DMS53 treated with DMSO at 0.1 percent for 48 hours (cell line): ENCODE measurements at regions not wholly inside any gene's neighbourhood (a gene's known extent, or its start where the extent isn't known, plus 50 kb on each side); places are given as distances from the start of the nearest gene placed in this dataset.
A peak's percentile ranks its signal among the peaks of the same experiment; 100 is the strongest.

Experiments
- DNase-seq: peaks from one replicate; lab custom pipeline; 2025; ENCODE audit not compliant: unreplicated experiment; lab: John Stamatoyannopoulos, UW

DNA sequence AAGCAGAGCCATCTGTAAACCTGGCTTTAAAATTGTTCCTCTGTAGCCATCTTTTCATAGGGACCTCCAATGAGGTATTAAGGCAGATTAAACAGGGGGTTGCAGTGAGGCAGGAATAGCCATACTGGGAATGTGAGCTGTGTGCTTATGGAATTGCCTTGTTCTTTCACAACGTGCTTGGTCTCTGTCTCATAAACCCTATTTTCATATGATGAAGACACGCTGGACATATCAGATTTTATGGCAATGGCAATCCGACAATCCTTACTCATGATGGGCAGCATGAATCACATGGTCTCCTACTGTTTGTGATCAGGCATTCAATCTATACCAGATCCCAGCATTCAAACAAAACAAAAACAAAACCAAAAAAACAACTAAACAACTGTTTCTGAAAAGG is 418.9 kb upstream of the NRP1 start:
- DNase-seq: no peak

DNA sequence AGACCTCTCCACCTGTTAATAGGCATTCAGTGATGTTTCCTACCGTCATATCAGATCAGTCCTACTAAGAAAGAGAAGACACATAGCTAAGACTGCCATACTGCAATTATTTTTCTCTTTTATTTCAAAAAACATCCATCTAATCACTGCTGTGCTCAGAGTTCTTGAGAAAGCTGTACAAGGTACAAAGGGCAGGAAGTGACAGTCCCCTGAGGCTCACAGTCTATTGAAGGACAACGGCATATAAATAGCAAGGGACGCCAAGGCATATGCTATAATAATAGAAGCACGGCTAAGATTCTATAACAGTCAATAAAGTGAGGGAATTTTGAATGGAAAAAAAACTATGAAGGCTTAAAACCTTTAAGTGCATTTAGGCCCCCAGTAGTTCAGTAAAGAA is 415.3 kb upstream of the NRP1 start:
- no peak for DNase-seq

DNA sequence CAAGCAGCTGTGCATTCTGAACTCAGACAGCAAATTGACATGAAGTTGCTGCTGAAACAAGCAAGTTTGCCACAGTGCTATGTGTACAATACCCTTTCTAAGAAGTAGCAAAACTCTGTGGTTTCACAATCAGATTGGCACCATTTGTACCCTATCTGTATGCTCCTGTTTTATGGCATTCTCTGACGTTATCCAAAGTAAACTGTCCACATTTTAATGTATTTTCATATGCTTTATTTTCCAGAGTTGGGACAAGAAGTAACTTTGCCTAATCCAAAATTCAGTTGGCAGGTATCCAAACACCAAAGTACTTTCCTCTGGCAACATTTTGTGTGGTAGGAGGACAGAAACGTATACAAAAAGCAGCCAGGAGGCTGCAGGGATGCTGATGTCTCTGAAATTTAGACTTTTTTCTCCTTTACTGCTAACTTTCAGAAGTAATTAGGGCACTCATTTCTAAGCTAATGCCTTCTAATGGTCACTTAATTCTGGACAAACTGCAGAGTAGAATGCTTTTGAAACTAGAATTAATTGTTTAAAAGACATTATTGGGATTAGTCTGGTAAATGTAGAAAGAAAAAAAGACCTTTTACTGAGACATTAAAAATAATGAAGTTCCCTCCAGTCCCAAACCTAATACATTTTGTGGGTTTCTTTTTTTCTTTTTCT is 414.7 kb upstream of the NRP1 start:
- no peak for DNase-seq

DNA sequence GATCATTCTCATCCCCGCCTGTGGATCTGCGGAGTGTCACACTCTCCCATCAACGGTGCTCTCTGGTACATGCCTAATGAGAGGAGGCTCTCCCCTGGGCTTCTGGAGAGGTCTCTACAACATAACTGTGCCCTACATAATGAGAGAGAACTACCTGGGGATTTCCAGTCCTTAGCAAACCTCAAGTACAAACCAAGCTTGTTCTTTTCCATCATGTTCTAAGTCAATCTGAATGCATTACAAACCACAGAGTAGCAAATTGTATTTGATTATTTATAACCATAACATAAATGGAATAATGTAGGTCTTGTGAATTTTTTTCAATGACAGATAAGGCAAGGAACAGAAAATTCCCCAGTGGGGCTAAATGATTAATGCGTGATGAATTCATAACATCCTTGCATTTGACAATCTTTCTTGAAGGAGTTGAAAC is 412.4 kb upstream of the NRP1 start:
- DNase-seq: no peak

DNA sequence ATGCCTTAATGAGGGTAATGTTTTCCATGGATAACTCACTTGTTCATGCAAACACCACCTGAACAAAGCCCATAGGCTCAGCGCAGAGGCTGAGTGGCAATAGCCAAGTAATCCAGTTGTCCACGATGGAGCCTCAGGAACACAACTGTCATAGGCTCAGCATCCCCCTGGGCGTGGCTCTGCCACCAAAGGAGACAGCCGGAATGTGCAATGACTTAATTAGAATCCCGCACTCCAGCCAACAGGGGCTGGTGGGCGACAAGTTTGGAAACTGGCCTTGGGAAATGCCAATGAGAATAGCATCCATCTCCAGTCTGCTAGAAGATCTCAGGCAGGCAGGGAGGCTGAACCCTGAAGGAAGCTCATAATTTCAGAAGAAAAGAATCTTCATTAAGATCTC is 411.7 kb upstream of the NRP1 start:
- no peak for DNase-seq

DNA sequence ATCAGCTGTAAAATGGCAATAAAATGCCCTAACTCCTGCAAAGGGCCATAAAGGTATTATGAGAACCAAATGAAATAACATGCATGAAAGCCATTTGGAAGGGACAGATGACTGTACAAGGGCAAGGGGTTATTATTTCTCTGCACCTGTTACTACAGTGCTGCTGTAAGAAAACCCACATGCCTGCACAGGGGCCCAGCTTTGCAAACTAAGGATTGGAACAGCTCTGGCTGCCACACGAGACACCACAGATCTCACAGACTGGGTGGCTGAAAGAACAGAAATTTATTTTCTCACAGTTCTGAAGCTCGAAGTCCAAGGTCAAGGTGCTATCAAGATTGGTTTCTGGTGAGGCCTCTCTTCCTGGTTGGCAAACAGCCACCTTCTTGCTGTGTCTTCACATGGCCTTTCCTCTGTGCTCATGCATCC is 409.0 kb upstream of the NRP1 start:
- DNase-seq: no peak

DNA sequence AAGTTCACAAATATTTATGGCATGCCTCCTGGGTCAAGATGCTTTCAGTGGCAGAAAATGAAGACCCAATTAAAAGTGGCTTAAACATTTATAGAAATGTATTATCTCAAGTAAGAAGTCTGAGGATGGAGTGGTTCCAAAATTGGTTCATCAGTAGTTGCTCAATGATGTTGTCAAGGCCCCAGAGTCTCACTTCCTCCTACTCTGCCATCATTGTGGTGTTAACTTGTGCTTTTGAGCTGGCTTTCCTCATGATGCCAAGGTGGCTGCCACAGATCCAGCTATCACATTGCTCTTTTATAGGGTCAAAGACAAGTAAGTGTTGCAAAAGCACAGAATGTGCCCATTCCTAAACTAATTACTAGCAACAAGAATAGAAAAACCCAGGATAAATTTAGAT is 404.6 kb upstream of the NRP1 start:
- no peak for DNase-seq

DNA sequence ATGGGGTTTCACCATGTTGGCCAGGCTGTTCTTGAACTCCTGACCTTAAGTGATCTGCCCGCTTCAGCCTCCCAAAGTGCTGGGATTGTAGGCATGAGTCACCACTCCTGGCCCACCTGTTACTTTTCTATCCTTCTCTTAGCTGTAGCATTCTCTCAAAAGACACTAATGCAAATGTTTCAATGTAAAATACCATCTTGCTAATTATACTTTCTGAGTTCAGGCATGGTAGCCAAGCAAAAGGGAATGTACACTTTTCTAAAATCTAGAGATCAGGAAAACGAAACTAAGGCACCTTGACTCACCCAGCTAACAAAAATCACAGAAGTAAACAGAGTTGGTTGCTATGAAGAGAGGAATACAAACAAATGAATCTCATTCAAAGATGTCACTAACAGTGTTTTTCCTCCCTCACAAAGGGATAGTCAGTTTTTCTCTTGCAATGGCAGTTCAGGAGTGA is 401.0 kb upstream of the NRP1 start:
- DNase-seq: peak; percentile 8

DNA sequence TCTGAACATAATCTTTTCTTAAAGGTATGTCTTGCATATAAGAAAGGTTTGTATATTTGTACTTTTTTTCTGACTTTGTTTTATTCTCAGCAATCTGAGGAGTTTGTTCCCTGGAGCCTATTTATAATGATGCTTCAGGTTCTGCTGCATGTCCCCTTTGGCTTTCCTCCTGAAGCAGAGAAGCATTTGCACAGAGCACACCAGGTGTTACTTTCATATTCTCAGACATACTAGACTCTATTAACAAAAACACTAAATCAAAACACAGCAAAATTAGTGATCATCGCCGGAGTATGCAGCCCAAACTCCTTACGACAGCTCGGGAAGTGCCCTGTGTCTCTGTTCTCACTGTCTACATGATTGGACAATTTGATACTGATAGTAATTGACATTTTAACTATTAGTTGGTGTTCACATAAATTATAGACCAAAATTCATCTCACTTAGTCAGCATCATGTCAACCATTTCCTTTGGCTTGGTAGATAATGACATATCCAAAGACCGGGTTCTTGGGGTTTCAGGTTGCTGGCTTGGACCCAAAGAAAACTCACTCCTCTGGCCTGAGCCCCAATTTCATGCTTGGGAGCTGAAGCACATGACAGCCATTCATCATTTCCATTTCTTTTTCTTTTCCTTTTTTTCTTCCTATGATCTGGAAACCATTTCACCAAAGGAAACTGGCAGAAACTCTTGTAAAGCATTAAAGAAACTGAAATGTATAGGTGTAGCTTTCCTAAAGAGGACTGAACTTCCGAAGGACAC is 400.1 kb upstream of the NRP1 start:
- no peak for DNase-seq

DNA sequence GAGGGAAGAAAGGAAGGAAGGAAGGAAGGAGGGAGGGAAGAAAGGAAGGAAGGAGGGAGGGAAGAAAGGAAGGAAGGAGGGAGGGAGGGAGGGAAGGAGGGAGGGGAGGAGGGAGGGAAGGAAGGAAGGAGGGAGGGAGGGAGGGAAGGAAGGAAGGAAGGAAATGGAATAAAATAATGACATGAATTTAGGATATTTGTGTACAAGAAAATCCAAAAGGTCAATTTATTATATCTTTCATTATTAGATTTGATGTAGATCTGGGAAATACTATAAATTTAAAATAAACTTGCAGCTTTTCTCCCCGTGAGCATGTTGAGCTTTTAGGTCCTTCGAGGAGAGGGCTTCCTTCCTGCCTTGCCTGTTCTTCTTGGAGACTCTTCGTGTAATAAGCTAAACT is 398.6 kb upstream of the NRP1 start:
- no peak for DNase-seq

DNA sequence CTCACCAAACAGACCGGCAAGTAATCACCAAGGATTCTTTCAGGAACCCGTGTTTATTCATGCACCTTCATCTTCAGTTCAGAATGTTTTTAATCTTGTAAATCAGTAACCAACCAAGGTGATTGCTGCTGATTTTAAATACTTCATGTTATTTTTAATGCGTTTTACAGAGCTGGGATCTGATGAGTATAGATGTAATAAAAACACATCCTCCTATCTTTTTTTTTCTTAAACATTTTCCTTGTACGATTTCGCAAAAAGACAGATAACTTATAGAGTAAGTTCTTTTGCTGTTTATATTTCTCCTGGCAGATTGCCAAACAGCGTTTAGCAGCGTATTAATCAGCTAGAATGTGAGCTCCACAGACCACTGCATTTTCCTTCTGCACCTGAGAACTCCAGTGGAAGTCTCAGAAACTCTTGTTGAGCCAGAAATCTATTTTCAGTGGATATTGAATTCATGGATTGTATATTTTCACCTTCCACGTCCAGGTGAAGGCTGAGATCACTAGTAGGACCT is 397.8 kb upstream of the NRP1 start:
- no peak for DNase-seq

DNA sequence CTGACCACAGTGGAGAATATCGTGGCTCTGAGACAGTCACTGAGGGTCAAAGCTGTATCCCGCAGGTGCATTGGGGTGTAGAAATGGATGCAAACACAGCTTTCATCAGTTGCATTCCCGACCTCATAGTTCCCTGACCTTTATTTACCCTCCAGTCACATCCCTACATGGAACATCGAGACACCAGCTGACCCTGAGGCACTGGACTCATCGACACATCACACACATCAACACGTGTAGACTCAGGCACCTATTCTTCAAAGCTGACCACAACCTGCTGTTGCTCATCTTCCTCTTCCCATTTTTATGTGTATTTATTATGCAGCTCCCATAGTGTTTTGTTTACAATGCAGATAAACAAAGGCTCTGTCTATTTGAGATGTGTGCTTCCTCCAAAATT is 396.9 kb upstream of the NRP1 start:
- DNase-seq: no peak

DNA sequence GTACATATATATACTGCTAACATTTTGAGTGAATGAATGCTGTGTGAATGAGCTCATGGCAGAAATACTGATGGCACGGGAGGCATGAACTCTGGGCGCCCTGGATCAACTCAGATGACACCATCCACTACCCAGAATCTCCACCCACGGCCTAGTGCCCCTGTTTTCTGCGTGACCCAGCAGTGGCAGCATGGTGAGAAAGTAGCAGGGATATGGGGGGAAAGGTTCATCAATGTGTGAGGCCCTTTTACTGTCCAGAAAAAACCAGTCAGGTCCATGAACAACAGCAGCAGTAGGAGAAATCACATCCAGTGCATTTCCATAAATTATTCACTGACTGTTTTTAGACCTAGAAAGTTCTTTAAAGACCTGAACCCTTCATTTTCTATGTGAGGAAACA is 391.0 kb upstream of the NRP1 start:
- DNase-seq: no peak

DNA sequence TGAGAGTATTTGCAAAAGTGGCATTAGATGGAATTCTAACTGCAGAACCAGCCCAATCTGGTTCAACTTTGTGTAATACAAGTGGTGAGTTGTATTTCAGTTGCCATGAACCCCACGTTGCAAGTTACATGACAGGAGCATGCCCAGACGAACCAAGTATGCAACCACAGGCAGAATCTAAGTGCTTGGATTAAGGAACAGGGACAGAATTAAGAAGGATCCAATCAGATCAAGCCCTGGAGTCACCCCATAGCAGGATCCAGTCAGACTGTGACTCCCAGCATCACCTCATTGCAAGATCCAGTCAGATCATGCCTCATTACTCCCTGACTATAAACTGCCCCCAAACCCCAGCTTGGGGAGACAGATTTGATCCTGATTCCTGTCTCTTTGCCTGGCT is 388.7 kb upstream of the NRP1 start:
- no peak for DNase-seq

DNA sequence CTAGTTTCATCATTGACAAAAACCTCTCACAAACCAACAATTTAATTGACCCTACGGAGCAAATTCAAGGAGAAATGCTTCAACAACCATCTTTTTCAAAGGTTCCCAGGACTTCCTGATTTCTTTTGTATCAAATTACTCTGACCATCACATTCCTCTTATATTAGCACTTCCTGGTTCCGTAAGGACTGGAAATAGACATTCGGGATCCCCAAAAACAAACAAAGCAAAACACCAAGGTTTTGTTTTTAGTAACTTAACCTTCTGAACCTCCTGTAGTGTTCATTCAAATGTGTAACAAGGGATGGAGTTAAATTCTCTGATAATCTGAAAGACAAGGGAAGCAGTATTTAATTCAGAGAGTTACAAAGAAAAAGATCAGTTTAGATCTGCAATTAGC is 387.6 kb upstream of the NRP1 start:
- no peak for DNase-seq

DNA sequence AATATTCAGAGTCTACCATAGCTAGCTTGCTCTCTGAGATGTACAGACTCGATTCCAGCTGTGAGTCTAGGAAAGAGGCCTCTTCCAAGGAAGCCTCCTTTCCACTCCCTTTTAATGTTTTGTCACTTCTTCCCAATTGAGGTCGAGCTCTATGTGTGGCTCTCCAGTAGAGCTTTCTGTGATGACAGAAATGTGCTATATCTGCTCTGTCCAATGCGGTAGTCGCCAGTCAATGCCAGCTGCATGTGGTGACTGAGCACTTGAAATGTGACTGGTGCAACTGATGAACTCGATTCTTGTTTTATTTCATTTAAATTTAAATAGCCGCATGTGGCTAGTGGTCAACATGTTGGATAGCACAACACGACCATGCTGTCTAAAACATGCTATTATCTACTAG is 387.0 kb upstream of the NRP1 start:
- no peak for DNase-seq

DNA sequence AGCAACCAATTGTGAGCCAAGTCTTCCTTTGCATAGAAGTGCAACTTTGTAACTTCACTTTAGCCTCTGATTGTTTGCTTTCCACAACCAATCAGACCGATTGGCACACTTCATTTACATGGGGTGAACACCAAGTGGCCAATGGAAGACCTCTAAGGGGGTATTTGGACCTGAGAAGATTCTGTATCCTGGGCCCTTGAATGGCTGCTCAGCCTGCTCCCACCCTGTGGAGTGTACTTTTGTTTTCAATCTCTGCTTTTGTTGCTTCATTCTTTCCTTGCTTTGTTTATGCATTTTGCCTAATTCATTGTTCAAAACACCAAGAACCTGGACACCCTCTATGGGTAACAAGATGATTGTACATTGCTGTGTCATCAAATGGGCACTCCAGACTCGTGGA is 385.7 kb upstream of the NRP1 start:
- DNase-seq: no peak

DNA sequence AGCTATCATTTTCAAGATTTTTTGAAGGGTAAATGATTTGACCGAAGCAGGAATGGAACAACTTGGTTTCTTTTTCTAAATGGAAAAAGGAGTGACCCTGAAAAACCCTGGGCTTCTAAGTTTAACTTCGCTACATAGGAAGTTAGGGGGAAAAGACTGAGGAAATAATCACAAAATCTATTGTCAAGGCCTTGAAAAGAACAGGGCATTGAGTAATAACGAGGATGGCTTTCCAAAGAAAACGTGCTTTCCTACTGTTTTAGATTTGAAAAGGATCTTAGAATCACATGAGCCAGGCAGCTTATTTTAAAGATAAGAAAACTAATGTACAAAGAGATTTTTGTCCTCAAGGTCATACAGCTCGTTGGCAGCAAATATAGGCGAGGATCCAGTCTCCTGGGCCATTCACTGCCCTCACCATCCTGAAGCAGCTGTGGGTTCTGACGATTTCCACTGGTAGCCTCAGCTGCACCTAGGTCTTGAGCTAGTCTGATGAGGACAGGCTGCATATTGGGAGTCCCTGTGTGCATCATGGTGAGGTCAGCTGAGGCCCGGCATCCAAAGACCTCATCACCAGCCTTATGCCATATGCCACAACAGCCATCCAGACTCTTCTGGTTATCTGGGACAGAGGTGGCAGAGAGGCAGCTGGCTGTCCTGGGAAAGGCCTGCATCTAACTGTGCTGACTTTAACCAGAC is 384.7 kb upstream of the NRP1 start:
- DNase-seq: no peak

DNA sequence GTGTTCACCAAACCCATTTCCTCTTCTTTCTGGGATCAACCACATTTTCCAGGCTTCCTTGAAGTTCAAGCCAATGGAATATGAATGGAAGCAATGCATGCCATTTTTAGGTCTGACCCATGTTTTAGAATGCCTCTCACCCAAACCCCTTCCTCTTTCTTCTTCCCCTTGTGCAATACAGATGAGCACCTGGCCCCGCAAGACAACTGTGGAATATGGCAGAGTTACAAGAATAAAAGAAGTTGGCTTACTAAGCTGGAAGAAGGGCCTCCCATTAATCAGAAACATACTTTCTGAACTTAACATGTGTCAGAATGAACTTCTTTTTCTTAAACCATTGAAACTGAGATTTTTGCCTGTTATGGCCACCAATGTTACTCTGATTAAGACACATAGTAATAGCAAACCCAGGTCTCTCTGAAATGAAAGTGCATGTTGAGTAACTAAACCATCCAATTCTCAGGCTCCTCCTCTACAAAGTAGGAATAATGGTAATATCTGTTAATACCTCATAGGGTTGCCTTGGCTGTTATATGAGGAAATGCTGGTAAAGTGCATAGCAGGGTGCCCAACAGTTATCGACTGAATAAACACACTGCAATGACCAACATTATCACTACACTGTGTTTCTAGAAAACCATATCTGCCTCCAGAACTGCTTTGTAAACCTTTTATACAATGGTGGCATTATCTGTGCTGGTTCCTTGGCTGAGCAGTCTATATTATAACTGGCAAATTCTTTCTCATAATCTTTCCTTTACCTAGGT is 382.2 kb upstream of the NRP1 start:
- no peak for DNase-seq

DNA sequence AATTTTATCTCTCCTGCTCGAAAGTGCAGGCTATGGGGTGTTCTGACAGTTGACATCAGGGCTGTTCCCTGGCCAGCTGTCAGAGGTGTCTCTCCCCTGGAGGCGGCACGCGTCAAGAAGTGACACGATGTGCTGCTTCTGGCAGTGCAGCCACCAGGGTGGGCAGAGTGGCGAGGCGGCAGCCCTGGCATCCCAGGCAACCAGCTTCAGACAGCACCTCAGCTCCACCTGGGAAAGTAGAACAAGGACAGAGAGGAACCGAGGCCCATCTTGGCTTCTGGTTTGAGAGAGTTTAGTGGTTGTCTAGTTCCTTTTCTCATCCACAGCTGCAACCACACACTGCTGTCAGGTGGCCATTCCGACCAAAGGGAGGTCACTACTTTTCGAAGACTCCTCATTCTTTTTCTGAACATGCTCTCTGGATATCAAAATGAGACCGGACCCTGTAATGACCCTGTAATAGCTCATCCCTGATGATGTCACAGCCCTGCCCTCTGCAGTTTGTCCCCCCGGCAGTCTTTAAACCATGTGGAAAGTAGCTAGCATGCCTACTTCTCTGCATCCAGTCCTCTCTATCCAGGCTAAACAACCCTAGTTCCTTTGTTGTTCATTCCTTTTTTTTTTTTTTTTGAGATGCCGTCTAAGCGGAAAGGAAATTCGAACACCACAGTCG is 381.0 kb upstream of the NRP1 start:
- DNase-seq: no peak

DNA sequence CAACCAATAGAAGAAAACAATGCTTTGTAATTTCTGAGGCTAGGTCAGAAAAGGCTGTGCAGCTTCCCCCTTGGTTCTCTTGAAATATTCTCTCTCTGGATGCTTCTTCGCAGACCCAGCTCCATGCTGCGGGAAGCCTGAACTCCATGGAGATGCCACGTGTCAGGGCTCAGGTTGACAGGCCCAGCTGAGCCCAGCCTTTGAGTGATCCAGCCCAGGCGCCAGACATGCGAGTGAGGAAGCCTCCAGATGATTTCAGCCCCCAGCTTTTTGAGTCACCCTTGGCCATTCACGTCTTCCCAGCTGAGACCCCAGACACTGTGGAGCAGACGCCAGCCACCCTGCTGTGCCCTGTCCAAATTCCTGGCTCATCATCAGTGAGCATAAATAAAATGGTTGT is 378.4 kb upstream of the NRP1 start:
- no peak for DNase-seq
